GM23248 (cell line): ENCODE measurements at regions not wholly inside any gene's neighbourhood (a gene's known extent, or its start where the extent isn't known, plus 50 kb on each side); places are given as distances from the start of the nearest gene placed in this dataset.

ENCODE experiments used
- DNase-seq: peaks from one replicate; pipeline ENCODE4 v3.0.0-alpha.2; 2015
- H2AFZ ChIP-seq: fragments of 200-600 bp; sonication (generic); 2 replicates; pipeline ENCODE4 v1.6.1; 2016; ENCODE audit warnings: antibody characterized with exemption
- H3F3A ChIP-seq: fragments of 200-600 bp; sonication (generic); 2 replicates; pipeline ENCODE4 v1.6.1; 2016; ENCODE audit warnings: mild to moderate bottlenecking, antibody characterized with exemption, mixed run types; ENCODE audit not compliant: insufficient read depth
- H3K27ac ChIP-seq: fragments of 200-600 bp; sonication (generic); 2 replicates; pipeline ENCODE4 v1.5.1; 2016; ENCODE audit warnings: mild to moderate bottlenecking
- H3K27me3 ChIP-seq: fragments of 200-600 bp; sonication (generic); replicated peaks from 2 replicates; pipeline ENCODE4 v1.6.1; 2016; ENCODE audit warnings: mild to moderate bottlenecking; ENCODE audit not compliant: insufficient read depth
- H3K36me3 ChIP-seq: fragments of 200-600 bp; sonication (generic); 2 replicates; pipeline ENCODE4 v1.6.1; 2016; ENCODE audit warnings: low read depth, mild to moderate bottlenecking
- H3K4me1 ChIP-seq: fragments of 200-600 bp; sonication (generic); 2 replicates; pipeline ENCODE4 v1.6.1; 2016; ENCODE audit warnings: mild to moderate bottlenecking; ENCODE audit not compliant: insufficient read depth
- H3K4me2 ChIP-seq: fragments of 200-600 bp; sonication (generic); one replicate; pipeline ENCODE4 v1.6.1; 2016; ENCODE audit warnings: mild to moderate bottlenecking; ENCODE audit not compliant: unreplicated experiment
- H3K4me3 ChIP-seq: fragments of 200-600 bp; sonication (generic); 2 replicates; pipeline ENCODE4 v1.5.1; 2016; ENCODE audit warnings: mild to moderate bottlenecking
- H3K79me2 ChIP-seq: fragments of 200-600 bp; sonication (generic); 2 replicates; pipeline ENCODE4 v1.6.1; 2016; ENCODE audit warnings: mild to moderate bottlenecking; ENCODE audit not compliant: insufficient read depth
- H3K9ac ChIP-seq: fragments of 200-600 bp; sonication (generic); 2 replicates; pipeline ENCODE4 v1.6.1; 2016; ENCODE audit warnings: mild to moderate bottlenecking
- H3K9me2 ChIP-seq: fragments of 200-600 bp; sonication (generic); 2 replicates; pipeline ENCODE4 v1.6.1; 2016; ENCODE audit warnings: mixed run types, mild to moderate bottlenecking, moderate library complexity; ENCODE audit not compliant: insufficient read depth
- H3K9me3 ChIP-seq: fragments of 200-600 bp; sonication (generic); one replicate; pipeline ENCODE4 v1.6.1; 2017; ENCODE audit warnings: low read depth
- H4K20me1 ChIP-seq: fragments of 200-600 bp; sonication (generic); 2 replicates; pipeline ENCODE4 v1.6.0; 2016; ENCODE audit not compliant: insufficient read depth
- EZH2 ChIP-seq: fragments of 200-600 bp; sonication (generic); IDR thresholded peaks from 2 replicates; pipeline ENCODE4 v1.6.1; 2018; ENCODE audit warnings: antibody characterized with exemption, mild to moderate bottlenecking; ENCODE audit not compliant: insufficient read depth, poor library complexity, severe bottlenecking
- EZH2phosphoT487 ChIP-seq: fragments of 200-600 bp; sonication (generic); IDR thresholded peaks from 2 replicates; pipeline ENCODE4 v1.6.1; 2018; ENCODE audit warnings: antibody characterized with exemption, moderate library complexity, mild to moderate bottlenecking, low read depth; ENCODE audit not compliant: insufficient read depth
- WGBS, 2 experiments: methylation state at CpG; one replicate each; pipeline ENCODE4 v1.1.6; 2015 to 2017; ENCODE audit warnings: low lambda C conversion rate in 2 of 2, low coverage in 1 of 2; ENCODE audit errors: missing lambda C conversion rate in 2 of 2; 5-methylcytosine and 5-hydroxymethylcytosine counted together
- in situ Hi-C: fragments of 300-500 bp; cut with MboI; formaldehyde crosslinking; loops from 2 replicates; pipeline ENCODE4 v1.15.0; 2020

- WGBS, 2 experiments = 64 to 70% methylated on average over 2 of the region's 2 CpGs
Measured at GRCh38 chr15:69945729-69946128, 152.0 kb downstream of the TLE3 start.

GRCh38 chr15:69946870-69947269, 150.8 kb downstream of the TLE3 start:
- no peak for DNase-seq
- Histone ChIP-seq H3K9me2 (no peaks in the 10 kb centered on the region), H3K27me3 (peaks cover 36% of the 10 kb centered on the region), H3K27ac (no peak overlapping the region), H3K79me2 (no peaks in the 10 kb centered on the region), H3K9ac (no peak overlapping the region), H2AFZ (no peak overlapping the region), H3K4me1 (no peaks in the 10 kb centered on the region), H3K4me3 (no peak overlapping the region), H3K36me3 (no peaks in the 10 kb centered on the region), H3K9me3 (no peaks in the 10 kb centered on the region), H3F3A (no peaks in the 10 kb centered on the region), H3K4me2 (no peak overlapping the region), H4K20me1 (no peaks in the 10 kb centered on the region)
- WGBS, 2 experiments = 57 to 62% methylated on average over 4 of the region's 4 CpGs
- TF ChIP-seq EZH2phosphoT487 (no peak), EZH2 (no peak)
- in situ Hi-C loops = no loop called here

More at GRCh38 chr15:69945729-69946128, 152.0 kb downstream of the TLE3 start:
- Histone ChIP-seq H3K4me1 (no peaks in the 10 kb centered on the region), H3K27me3 (peaks cover 32% of the 10 kb centered on the region), H3K9ac (no peak overlapping the region), H4K20me1 (no peaks in the 10 kb centered on the region), H3K79me2 (no peaks in the 10 kb centered on the region), H3K4me3 (no peak overlapping the region), H3K27ac (no peak overlapping the region), H3F3A (no peaks in the 10 kb centered on the region), H3K9me2 (no peaks in the 10 kb centered on the region), H3K9me3 (no peaks in the 10 kb centered on the region), H2AFZ (no peak overlapping the region), H3K36me3 (no peaks in the 10 kb centered on the region), H3K4me2 (no peak overlapping the region)
- DNase-seq = no peak
- no peak for TF ChIP-seq EZH2phosphoT487
- TF ChIP-seq EZH2 = no peak
- in situ Hi-C loops = no loop called here

- DNase-seq = no peak
- Histone ChIP-seq H3K27me3 (peaks cover 36% of the 10 kb centered on the region), H3K9me3 (no peaks in the 10 kb centered on the region), H3K36me3 (no peaks in the 10 kb centered on the region), H3K4me1 (no peaks in the 10 kb centered on the region), H3K27ac (no peak overlapping the region), H3K4me3 (no peak overlapping the region), H2AFZ (no peak overlapping the region), H4K20me1 (no peaks in the 10 kb centered on the region), H3K9ac (no peak overlapping the region), H3K79me2 (no peaks in the 10 kb centered on the region), H3K9me2 (no peaks in the 10 kb centered on the region), H3F3A (no peaks in the 10 kb centered on the region), H3K4me2 (no peak overlapping the region)
- in situ Hi-C loops = no loop called here
- 53 to 66% methylated on average over 2 of the region's 2 CpGs for WGBS, 2 experiments
- no peak for TF ChIP-seq EZH2phosphoT487
- TF ChIP-seq EZH2 = no peak
Measured at GRCh38 chr15:69947394-69947793, 150.3 kb downstream of the TLE3 start.

DNA sequence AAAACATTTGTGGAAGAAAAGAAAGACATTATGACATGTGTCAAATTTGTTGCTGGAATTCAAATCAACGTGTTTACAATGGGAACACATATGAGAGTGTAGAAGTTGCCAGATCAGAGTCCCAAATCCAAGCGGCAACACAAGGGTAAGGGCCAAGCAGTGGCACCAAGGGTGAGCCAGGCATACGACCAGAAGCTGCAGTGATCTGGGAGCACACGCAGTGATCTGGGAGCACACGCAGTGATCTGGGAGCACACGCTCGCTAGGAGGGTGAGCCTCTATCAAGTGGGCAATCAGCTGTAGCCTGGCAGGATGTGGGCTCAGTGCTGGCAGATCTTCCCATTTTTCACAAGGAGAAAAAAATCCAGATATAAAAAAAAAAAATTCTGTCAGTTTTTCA, 148.2 kb downstream of the TLE3 start:
- Histone ChIP-seq H3K27ac (no peak overlapping the region), H3K4me1 (no peaks in the 10 kb centered on the region), H3K79me2 (no peaks in the 10 kb centered on the region), H3K36me3 (no peaks in the 10 kb centered on the region), H3K9ac (no peak overlapping the region), H4K20me1 (no peaks in the 10 kb centered on the region), H3F3A (no peaks in the 10 kb centered on the region), H3K27me3 (peaks cover 46% of the 10 kb centered on the region), H3K4me3 (no peak overlapping the region), H3K9me3 (no peaks in the 10 kb centered on the region), H3K9me2 (no peaks in the 10 kb centered on the region), H2AFZ (no peak overlapping the region), H3K4me2 (no peak overlapping the region)
- DNase-seq = no peak
- no peak for TF ChIP-seq EZH2
- no peak for TF ChIP-seq EZH2phosphoT487
- in situ Hi-C loops = no loop called here
- WGBS, 2 experiments = 59 to 62% methylated on average over 7 of the region's 7 CpGs

DNA sequence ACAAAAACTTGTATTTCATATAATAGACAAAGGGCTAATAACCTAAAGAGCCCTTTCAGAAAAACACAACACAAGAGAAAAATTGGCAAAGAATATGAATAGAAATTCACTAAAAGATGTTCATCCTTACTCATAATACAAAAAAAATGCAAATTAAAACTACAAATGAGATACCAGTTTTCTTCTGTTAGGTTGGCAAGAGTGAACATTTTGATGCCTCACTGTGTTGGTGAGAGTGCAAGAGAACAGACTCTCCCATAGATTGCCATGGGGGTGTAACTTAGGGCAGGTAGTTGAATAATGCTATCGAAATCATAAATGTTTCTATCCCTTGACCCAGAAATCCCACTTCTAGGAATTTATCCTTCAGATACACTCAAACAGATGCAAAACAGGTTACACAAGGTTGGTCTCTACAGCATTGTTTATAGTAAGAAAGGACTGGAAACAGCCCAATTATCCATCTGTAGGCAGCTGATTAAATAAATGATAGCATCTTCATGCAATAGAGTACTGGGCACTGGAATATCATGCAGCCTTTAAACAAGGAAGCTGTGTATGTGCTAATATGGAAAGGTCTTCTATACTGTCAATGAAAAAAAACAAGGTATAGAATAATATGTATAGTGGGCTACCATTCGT, 146.3 kb downstream of the TLE3 start:
- H3K27ac ChIP-seq = no peak overlapping the region
- H3K4me3 ChIP-seq = no peak overlapping the region
- H4K20me1 ChIP-seq = no peaks in the 10 kb centered on the region
- no peaks in the 10 kb centered on the region for H3K79me2 ChIP-seq
- H3K9me2 ChIP-seq = no peaks in the 10 kb centered on the region
- no peak overlapping the region for H3K9ac ChIP-seq
- in situ Hi-C loops = no loop called here
- WGBS, 2 experiments = 64 to 71% methylated on average over 2 of the region's 2 CpGs
- TF ChIP-seq EZH2 = no peak
- no peak for TF ChIP-seq EZH2phosphoT487
- peaks cover 45% of the 10 kb centered on the region; the same call in 1 of the 2 replicates for H3K27me3 ChIP-seq
- no peak overlapping the region for H2AFZ ChIP-seq
- no peak overlapping the region for H3K4me2 ChIP-seq
- H3K9me3 ChIP-seq = no peaks in the 10 kb centered on the region
- H3F3A ChIP-seq = no peaks in the 10 kb centered on the region
- no peaks in the 10 kb centered on the region for H3K36me3 ChIP-seq
- DNase-seq = no peak
- no peaks in the 10 kb centered on the region for H3K4me1 ChIP-seq
